Heart left ventricle (tissue), 13 donors: ENCODE measurements at regions not wholly inside any gene's neighbourhood (a gene's known extent, or its start where the extent isn't known, plus 50 kb on each side); places are given as distances from the start of the nearest gene placed in this dataset.

ENCODE experiments used
- CTCF ChIP-seq, 12 donors: fragments of 200-600 bp; sonication (generic) in 4 of 12; IDR thresholded peaks; one replicate each; pipeline versions ENCODE4 v1.5.0 to v1.8.0; 2018 to 2022; ENCODE audit warnings: antibody characterized with exemption in 12 of 12, mild to moderate bottlenecking in 5 of 12
- POLR2A ChIP-seq, 2 donors: fragments of 450-650 bp; IDR thresholded peaks; one replicate each; pipeline ENCODE4 v1.6.1; 2017; ENCODE audit warnings: antibody characterized with exemption in 2 of 2, mild to moderate bottlenecking in 2 of 2, moderate library complexity in 2 of 2
- donor health status: ischemic (EF 13 %, LVEDD 7.1; RV severe dilation, severe dysfunction).
- donor health status: DM: no; HTN: yes; CAD: no.
- donor health status: DM: no; HTN: no; CAD: no.
- donor health status: ischemic (EF 25% LVEDD 6.9; RV normal size, moderate dysfunction).
- donor health status: ischemic (EF 25% LVEDD 5.7; RV mildly dilated, moderate dysfunction).
- donor health status: ischemic (EF 35%, LVEDD 5.7; RV mildly dilated, moderate dysfunction).
- donor health status: nonischemic (EF 11% LVEDD 7.7; RV severe dilation, severe dysfunction).
- donor health status: DM: yes; HTN: yes; CAD: no.
- donor health status: PGD.
- donor health status: ischemic (EF 29% LVEDD 5.4; RV normal size, mild dysfunction).
- donor health status: nonischemic (EF 23%, LVEDD 6.1; RV moderate dilation, normal function).

- no peak for TF ChIP-seq CTCF (IDR thresholded peaks at IDR 0.05)
- TF ChIP-seq POLR2A (IDR thresholded peaks at IDR 0.05) = no peak
Measured at GRCh38 chr10:118853916-118854315, 99.1 kb upstream of the CACUL1 start.
